ENCODE measurements at regions not wholly inside any gene's neighbourhood (a gene's known extent, or its start where the extent isn't known, plus 50 kb on each side); places are given as distances from the start of the nearest gene placed in this dataset.

DNA sequence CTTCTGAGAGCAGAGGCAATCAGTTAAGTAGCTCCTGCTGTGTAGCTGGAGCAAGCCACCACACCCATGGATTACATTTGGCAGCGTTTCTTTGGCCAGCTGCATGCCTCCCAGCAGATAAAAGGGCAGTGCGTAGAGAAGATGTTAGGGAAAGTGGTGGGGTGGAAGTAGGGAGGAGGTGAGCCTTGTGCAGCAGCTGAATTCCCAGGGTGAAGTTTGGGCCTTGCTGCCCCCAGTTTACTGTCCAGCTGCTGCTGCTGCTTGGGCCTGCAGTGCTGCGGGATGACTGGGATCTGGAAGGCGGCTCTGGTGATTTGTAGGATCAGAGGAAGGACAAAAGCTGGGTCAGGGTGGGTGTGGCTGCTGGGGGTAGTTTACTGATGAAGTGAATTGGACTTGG lies 318.7 kb upstream of the C2CD4B start:
- TF ChIP-seq NFIC (IDR thresholded peaks at IDR 0.05) (no peak), TAF1 (IDR thresholded peaks at IDR 0.05; ENCODE audit: low read depth) (no peak), TEAD4 (IDR thresholded peaks at IDR 0.05) (no peak), ZBTB7A (IDR thresholded peaks at IDR 0.05; ENCODE audit: low read depth) (no peak)
- TF ChIP-seq, protein P1, sequence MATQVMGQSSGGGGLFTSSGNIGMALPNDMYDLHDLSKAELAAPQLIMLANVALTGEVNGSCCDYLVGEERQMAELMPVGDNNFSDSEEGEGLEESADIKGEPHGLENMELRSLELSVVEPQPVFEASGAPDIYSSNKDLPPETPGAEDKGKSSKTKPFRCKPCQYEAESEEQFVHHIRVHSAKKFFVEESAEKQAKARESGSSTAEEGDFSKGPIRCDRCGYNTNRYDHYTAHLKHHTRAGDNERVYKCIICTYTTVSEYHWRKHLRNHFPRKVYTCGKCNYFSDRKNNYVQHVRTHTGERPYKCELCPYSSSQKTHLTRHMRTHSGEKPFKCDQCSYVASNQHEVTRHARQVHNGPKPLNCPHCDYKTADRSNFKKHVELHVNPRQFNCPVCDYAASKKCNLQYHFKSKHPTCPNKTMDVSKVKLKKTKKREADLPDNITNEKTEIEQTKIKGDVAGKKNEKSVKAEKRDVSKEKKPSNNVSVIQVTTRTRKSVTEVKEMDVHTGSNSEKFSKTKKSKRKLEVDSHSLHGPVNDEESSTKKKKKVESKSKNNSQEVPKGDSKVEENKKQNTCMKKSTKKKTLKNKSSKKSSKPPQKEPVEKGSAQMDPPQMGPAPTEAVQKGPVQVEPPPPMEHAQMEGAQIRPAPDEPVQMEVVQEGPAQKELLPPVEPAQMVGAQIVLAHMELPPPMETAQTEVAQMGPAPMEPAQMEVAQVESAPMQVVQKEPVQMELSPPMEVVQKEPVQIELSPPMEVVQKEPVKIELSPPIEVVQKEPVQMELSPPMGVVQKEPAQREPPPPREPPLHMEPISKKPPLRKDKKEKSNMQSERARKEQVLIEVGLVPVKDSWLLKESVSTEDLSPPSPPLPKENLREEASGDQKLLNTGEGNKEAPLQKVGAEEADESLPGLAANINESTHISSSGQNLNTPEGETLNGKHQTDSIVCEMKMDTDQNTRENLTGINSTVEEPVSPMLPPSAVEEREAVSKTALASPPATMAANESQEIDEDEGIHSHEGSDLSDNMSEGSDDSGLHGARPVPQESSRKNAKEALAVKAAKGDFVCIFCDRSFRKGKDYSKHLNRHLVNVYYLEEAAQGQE (IDR thresholded peaks at IDR 0.05; ENCODE audit: low read depth), result no peak
- TF ChIP-seq, protein P2, sequence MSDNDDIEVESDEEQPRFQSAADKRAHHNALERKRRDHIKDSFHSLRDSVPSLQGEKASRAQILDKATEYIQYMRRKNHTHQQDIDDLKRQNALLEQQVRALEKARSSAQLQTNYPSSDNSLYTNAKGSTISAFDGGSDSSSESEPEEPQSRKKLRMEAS (IDR thresholded peaks at IDR 0.05), result no peak

DNA sequence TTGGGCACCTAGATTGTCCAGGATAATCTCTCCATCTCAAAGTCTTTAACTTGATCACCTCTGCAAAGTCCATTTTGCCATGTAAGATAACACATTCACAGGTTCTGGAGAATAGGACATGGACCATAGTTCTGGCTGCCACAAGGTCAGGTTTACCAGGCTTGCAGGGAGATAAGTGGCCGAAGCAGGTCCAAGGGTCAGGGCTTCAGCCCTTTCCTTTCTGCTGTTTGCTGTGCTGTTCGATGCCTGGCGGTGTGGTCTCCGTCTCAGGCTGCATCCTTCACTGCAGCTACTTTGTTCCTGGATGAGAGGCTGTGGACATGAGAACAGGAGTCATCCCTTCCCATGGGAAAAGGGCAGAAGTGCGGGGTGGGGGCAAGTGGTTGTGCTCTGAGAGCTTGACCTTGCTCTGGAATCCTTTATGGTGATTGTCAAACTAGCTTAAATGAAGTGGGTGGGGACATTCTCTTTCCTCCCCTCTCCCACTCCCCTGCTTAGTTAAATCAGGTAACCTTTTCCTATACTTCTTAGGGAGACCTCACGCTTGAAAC lies 320.2 kb upstream of the C2CD4B start:
- TF ChIP-seq TCF12 (IDR thresholded peaks at IDR 0.05; ENCODE audit: low read depth) (no peak), CREB1 (IDR thresholded peaks at IDR 0.05; ENCODE audit: low read depth) (no peak), RAD21 (IDR thresholded peaks at IDR 0.05; ENCODE audit: low read depth) (no peak), FOXM1 (IDR thresholded peaks at IDR 0.05; ENCODE audit: borderline replicate concordance, low read depth) (no peak), NFIC (IDR thresholded peaks at IDR 0.05) (no peak), EP300 (IDR thresholded peaks at IDR 0.05; ENCODE audit: borderline replicate concordance) (no peak)
- TF ChIP-seq, protein P1 (IDR thresholded peaks at IDR 0.05; ENCODE audit: low read depth), result no peak

DNA sequence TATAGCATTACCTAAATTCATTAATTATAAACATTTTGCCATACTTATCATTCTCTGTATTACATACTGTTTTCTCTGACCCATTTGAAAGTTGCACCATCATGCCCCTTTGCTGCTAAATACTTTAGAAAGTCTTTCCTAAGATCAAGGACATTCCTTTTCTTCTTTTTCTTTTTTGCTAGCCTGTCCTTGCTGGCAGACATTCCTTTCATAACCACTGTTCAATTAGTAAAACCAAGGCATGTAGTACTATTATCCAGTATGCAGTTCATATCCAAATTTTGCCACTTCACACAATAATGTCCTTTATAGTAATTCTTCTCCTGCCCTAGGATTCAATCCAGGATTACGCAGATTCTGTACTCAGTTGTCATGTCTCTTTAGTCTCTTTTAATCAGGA lies 321.0 kb upstream of the C2CD4B start:
- TF ChIP-seq ZBTB7A (IDR thresholded peaks at IDR 0.05; ENCODE audit: low read depth), result no peak
- no peak for TF ChIP-seq EGR1 (IDR thresholded peaks at IDR 0.05)

DNA sequence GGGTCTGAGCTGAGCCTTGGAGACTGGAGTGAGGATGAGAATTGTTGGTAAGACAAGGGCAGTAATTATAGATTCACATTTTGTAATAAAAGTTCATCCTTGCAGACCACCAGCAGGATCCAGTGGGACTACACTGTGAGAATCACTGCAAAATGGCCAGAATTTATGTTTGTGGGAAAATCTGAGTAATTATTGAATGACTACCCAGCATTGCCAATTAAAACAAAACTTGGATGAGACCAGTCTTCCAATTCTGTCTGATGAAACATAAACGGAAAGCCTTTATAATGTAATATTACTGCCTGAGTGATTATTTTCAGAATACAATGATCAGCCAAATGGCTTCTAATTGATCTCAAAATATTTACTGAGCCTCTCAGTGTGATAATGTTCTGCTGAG lies 323.3 kb upstream of the C2CD4B start:
- TF ChIP-seq, protein P1 (IDR thresholded peaks at IDR 0.05; ENCODE audit: low read depth), result no peak
- TF ChIP-seq TEAD4 (IDR thresholded peaks at IDR 0.05) (no peak), FOXM1 (IDR thresholded peaks at IDR 0.05; ENCODE audit: borderline replicate concordance, low read depth) (no peak)
- TF ChIP-seq, protein P2 (IDR thresholded peaks at IDR 0.05), result no peak

DNA sequence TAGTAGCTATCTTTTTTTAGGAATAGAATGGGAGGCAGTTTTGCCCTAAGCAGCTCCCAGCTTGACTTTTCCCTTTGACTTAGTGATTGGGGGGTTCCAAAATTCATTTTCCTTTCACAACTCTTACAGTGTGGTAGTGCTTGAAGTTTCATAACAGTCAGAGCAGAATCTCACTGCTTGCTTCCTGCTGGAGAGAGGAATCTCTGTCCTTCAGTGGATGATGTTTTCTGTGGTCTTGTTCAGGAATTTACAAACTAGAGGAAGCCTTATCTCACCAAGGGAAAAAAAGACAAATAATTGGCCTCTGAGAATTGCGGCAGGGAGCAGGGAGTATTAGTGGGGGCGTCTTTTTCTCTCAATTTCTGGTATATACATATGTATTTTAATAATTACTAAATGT lies 326.6 kb upstream of the C2CD4B start:
- no peak for TF ChIP-seq TEAD4 (IDR thresholded peaks at IDR 0.05)
- no peak for TF ChIP-seq EP300 (IDR thresholded peaks at IDR 0.05; ENCODE audit: borderline replicate concordance)
- TF ChIP-seq, protein P3, sequence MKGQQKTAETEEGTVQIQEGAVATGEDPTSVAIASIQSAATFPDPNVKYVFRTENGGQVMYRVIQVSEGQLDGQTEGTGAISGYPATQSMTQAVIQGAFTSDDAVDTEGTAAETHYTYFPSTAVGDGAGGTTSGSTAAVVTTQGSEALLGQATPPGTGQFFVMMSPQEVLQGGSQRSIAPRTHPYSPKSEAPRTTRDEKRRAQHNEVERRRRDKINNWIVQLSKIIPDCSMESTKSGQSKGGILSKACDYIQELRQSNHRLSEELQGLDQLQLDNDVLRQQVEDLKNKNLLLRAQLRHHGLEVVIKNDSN (IDR thresholded peaks at IDR 0.05), result no peak
- TF ChIP-seq EGR1 (IDR thresholded peaks at IDR 0.05), result no peak
- TF ChIP-seq TCF12 (IDR thresholded peaks at IDR 0.05; ENCODE audit: low read depth), result no peak
- no peak for TF ChIP-seq ZBTB7A (IDR thresholded peaks at IDR 0.05; ENCODE audit: low read depth)
- TF ChIP-seq, protein P2 (IDR thresholded peaks at IDR 0.05), result no peak
- no peak for TF ChIP-seq YY1 (IDR thresholded peaks at IDR 0.05; ENCODE audit: low read depth)
- TF ChIP-seq FOXM1 (IDR thresholded peaks at IDR 0.05; ENCODE audit: borderline replicate concordance, low read depth), result no peak
- TF ChIP-seq CEBPB (IDR thresholded peaks at IDR 0.05), result no peak
- TF ChIP-seq TAF1 (IDR thresholded peaks at IDR 0.05; ENCODE audit: low read depth), result no peak
- TF ChIP-seq NFIC (IDR thresholded peaks at IDR 0.05), result no peak
- TF ChIP-seq RAD21 (IDR thresholded peaks at IDR 0.05; ENCODE audit: low read depth), result no peak
- TF ChIP-seq CREB1 (IDR thresholded peaks at IDR 0.05; ENCODE audit: low read depth), result no peak
- TF ChIP-seq, protein P1 (IDR thresholded peaks at IDR 0.05; ENCODE audit: low read depth), result no peak
